ENCODE measurements at regions not wholly inside any gene's neighbourhood (a gene's known extent, or its start where the extent isn't known, plus 50 kb on each side); places are given as distances from the start of the nearest gene placed in this dataset.

DNA sequence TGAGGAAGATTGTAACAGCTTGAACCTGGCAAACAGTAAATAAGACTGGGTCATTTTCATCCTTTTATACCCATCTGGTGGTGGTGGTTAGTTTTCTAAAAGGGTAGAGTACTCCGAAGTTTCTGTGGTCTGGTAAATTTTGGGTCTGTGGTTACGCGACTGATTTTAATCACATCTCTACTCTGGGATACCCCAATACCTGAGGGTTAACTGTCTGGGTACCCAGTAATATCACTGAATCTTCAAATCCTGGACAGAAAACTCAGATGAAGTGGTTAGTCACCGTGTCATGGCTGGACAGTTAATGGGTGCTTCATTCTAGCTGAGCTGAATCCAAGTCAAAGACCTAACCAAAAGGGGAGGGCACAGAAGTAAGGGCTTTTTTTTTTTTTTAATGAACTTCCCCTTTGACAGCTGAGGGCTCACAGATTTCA, 474.2 kb downstream of the GADD45G start:
- DNase-seq = peak; percentile 22

DNA sequence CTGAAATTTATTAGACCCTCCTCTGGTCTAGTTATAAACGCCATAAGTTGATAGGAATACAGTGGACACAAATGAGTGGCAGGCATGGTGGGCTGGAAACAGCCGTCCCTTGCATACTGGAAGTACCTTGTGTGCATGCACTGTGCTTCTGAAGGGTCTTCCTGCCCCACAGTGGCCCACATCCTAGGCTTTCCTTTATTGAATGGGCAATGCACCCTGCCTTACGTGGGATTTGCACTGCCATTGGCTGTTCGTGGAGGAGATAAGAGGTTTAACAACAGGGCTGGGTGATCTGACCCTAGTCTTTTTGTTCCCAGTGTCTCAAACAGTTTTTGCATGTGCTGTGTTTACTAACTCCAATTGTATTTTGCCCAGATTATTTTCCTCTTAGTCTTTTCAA, 480.8 kb downstream of the GADD45G start:
- no peak for DNase-seq

GRCh38 chr9:90086101-90086511, 481.3 kb downstream of the GADD45G start:
- DNase-seq = peak; percentile 9

- DNase-seq = no peak
These were observed 483.6 kb downstream of the GADD45G start for GRCh38 chr9:90088434-90088833.

- no peak for DNase-seq
These were observed 484.0 kb downstream of the GADD45G start for GRCh38 chr9:90088856-90089255.

GRCh38 chr9:90090997-90091396, 486.2 kb downstream of the GADD45G start:
- DNase-seq = no peak

- no peak for DNase-seq
These were observed 487.7 kb downstream of the GADD45G start for GRCh38 chr9:90092508-90092907.

GRCh38 chr9:90095682-90096081, 490.9 kb downstream of the GADD45G start:
- DNase-seq = peak; percentile 68

DNA sequence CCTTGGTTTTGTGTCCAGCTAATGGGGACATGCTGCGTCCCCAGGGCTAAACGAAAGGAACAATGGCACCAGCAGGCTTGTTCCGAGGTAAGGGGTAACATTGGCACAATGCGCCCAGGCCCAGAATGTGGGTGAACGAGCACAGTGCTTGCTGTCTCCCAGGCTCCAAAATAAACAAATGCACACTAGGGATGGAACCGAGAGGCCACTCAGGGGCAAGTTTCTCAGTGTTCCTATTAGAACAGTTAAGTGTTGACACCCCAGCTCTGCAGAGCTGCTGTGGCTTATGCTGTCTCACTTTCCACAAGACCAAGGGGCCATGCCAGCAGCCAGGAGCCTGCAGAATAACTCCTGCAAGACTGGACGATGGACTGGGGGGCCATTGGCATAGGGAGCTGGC, 492.4 kb downstream of the GADD45G start:
- DNase-seq = no peak

DNA sequence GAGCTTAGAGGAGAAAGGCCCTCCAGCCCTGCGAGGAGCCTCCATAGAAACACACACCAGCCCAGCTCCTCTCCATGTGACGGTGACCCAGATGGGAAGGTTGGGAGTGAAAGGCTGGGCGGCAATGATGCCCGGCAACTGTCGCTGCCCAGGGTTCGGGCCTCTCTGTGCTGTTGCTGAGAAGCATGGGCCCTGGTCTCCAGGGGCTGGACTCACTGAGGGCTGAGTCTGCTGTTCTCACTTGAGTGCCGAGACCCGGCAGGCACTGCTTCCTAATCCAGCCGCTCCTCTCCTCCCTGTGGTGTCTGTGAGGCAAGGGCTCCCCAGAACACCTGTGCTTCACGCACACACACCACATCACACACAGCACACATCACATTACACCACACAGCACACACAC, 493.6 kb downstream of the GADD45G start:
- DNase-seq = no peak

DNA sequence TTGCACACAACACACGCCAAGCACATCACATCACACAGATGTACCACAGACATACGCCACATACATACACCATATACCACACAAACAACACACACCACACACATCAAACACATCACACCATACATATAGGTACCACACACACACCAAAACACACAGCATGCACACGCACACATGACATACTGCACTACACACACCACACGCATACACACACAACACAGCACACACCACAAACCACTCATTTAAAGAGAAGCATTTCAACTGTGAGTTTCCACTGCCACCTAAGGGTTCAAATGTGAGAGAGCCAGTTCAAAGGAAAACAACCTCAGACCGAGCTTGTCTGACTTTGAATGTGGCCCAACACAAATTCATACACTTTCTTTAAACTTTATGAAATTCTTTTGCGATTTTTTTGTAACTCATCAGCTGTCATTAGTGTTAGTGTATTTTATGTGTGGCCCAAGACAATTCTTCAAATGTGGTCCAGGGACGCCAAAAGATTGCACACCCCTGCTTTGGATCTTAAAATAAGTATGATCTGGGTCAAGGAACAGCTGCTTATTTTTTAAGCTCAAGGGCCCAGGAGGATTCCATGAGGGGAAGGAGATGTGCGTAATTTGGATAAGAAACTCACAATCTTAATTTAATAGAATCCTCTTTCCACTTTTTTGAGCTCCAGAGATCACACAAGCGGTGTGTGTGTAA, 494.6 kb downstream of the GADD45G start:
- DNase-seq = peak; percentile 52

GRCh38 chr9:90100014-90100413, 495.2 kb downstream of the GADD45G start:
- no peak for DNase-seq

GRCh38 chr9:90102292-90102901, 497.6 kb downstream of the GADD45G start:
- DNase-seq = peak; percentile 91

- no peak for DNase-seq
These were observed 499.0 kb downstream of the GADD45G start for GRCh38 chr9:90103771-90104170.

DNA sequence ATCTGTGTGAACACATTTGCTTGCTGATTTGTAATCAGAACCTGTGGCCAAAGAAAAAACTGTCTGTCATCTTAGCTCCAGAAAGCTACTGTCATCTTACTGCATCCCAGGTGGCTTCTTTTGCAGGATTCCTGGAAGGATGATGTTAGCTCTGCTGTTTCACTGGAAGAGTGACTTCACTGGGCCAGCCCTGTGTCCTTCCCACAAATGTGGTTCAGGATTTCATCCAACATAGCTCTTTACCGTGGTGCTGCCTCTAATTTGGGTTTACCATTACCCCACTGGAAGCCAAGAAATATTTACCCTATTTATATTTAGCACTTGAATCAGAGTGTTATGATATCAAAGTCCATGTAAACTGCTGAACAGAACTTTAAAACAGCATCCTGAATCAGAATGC, 501.0 kb downstream of the GADD45G start:
- DNase-seq = no peak

- DNase-seq = no peak
These were observed 502.4 kb downstream of the GADD45G start for GRCh38 chr9:90107040-90107725.

- no peak for DNase-seq
These were observed 503.2 kb downstream of the GADD45G start for GRCh38 chr9:90107726-90108655.

GRCh38 chr9:90112788-90113187, 508.0 kb downstream of the GADD45G start:
- no peak for DNase-seq

DNA sequence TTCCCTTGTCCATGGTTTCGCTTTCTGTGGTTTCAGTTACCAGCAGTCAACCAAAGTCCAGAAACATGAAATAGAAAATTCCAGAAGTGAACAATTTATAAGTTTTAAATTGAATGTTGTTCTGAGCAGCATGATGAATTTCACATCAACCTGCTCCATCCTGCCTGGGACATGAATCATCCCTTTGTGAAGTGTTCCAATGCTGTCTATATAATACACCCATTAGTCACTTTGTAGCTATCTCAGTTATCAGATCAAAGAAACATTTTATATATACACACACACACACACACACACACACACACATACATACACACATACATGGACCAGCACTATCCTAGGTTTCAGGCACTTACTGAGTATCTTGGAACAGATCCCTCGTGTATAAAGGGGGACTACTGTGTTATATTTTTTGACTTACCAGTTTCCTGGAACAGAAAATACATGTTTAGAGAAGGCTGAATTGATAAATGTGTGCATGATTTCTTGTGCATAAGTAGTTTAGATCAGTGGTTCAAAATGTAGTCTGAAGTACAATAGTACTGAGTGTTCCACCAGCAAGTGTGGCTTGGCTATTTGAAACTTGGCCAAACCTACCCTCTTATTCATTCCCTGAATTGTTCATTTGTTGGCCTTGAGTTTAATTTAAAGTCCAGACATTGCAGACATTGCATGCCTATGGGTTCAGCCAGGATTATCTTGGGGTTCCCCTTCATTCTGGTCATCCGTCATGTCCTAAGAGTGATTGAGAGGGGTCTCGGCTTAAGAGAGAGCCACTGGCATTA, 510.0 kb downstream of the GADD45G start:
- no peak for DNase-seq

DNA sequence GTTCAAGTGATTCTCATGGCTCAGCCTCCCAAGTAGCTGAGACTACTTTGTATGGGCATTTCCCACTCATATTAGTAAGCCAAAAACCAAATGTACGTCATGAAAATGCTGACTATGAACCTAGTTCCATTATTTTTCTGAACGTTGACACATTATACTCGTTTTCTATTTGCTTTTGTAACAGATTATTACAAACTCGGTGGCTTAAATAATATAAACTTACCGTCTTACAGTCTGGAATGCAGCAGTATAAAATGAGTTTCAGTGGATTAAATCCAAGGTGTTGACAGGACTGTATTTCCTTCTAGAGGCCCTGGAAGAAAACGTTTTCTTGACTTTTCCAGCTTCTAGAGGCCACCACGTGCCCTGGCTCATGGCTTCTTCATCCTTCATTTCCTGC, 517.0 kb downstream of the GADD45G start:
- no peak for DNase-seq

GRCh38 chr9:90124961-90125360, 517.7 kb downstream of the DIRAS2 start:
- DNase-seq = no peak

- no peak for DNase-seq
These were observed 514.7 kb downstream of the DIRAS2 start for GRCh38 chr9:90127923-90128322.
